HCT116 (cell line): ENCODE measurements at regions not wholly inside any gene's neighbourhood (a gene's known extent, or its start where the extent isn't known, plus 50 kb on each side); places are given as distances from the start of the nearest gene placed in this dataset.

Experiments used
- ATAC-seq: fragments of 200-7000 bp; cut with Tn5 transposase; 2 replicates; pipeline ENCODE4 v1.9.1; 2020; ENCODE audit warnings: mild to moderate bottlenecking, moderate library complexity
- BruUV-seq: library from RNA; stranded (reverse); fragments of 400-500 nt; replicated peaks from 2 replicates; lab custom pipeline; 2021; lab: Mats Ljungman, UMichigan
- CTCF ChIA-PET: fragments of 300-600 bp; sonication (Branson Sonifier 250); formaldehyde crosslinking; loops from one replicate; lab custom pipeline; 2021; ENCODE audit warnings: antibody characterized with exemption; lab: Charles Lee
- POLR2A ChIA-PET: fragments of 300-600, 350-600 bp; sonication (Branson Sonifier 250); formaldehyde crosslinking; loops from one replicate; lab custom pipeline; 2021; ENCODE audit warnings: antibody characterized with exemption; lab: Charles Lee
- RAD21 ChIA-PET, 2 experiments: fragments of 300-600 bp; sonication (Branson Sonifier 250); formaldehyde crosslinking; loops; one replicate each; lab custom pipeline; 2023; ENCODE audit warnings: low total read pairs in 2 of 2; ENCODE audit not compliant: uncharacterized antibody in 2 of 2, unreplicated experiment in 2 of 2, low non-redundant PET in 1 of 2; lab: Charles Lee
- DNase-seq: peaks from one replicate; pipeline ENCODE4 v3.0.0-alpha.2; 2010; ENCODE audit warnings: low read depth, low spot score
- H2AFZ ChIP-seq: fragments of 200-600 bp; shearing (Covaris generic), sonication (generic); 2 replicates; pipeline ENCODE4 v1.6.1; 2017; ENCODE audit warnings: low read depth, mixed run types, mixed read lengths, antibody characterized with exemption, low read length; ENCODE audit not compliant: poor library complexity, severe bottlenecking
- H3K27ac ChIP-seq: 2 replicates; pipeline ENCODE4 v1.5.1; 2012; ENCODE audit warnings: low read depth, low read length
- H3K27me3 ChIP-seq: fragments of 200-600 bp; sonication (generic); 2 replicates; pipeline ENCODE4 v1.6.1; 2016; ENCODE audit warnings: mixed run types, low read length, mixed read lengths; ENCODE audit not compliant: insufficient read depth
- H3K36me3 ChIP-seq, 2 experiments: fragments of 200-500 bp in 1 of 2; fragments of 200-600 bp in 1 of 2; sonication (Bioruptor generic) in 1 of 2; sonication (generic) in 1 of 2; 2 replicates each; pipeline versions ENCODE4 v1.5.1 to v1.6.1; 2014 to 2016; ENCODE audit warnings: low read length in 2 of 2, inconsistent platforms in 1 of 2, mixed read lengths in 1 of 2, mixed run types in 1 of 2; ENCODE audit not compliant: insufficient read depth in 2 of 2, control insufficient read depth in 1 of 2
- H3K4me1 ChIP-seq, 2 experiments: fragments of 200-600 bp in 1 of 2; sonication (generic) in 1 of 2; 2 replicates each; pipeline versions ENCODE4 v1.5.1 to v1.6.1; 2012 to 2017; ENCODE audit warnings: low read length in 2 of 2, inconsistent platforms in 1 of 2, mild to moderate bottlenecking in 1 of 2, mixed read lengths in 1 of 2, mixed run types in 1 of 2, moderate library complexity in 1 of 2; ENCODE audit not compliant: insufficient read depth in 2 of 2, control insufficient read depth in 1 of 2
- H3K4me2 ChIP-seq: fragments of 200-600 bp; sonication (generic); 2 replicates; pipeline ENCODE4 v1.6.1; 2017; ENCODE audit warnings: mixed run types, low read length, mixed read lengths
- H3K4me3 ChIP-seq, 2 experiments: fragments of 200-600 bp in 1 of 2; sonication (generic) in 1 of 2; replicated peaks in 1 of 2; 2 replicates each; pipeline ENCODE4 v1.5.1; 2011 to 2016; ENCODE audit warnings: low read length in 2 of 2, control low read depth in 1 of 2, low read depth in 1 of 2, mild to moderate bottlenecking in 1 of 2, mixed read lengths in 1 of 2, mixed run types in 1 of 2
- H3K79me2 ChIP-seq: fragments of 200-600 bp; sonication (generic); 2 replicates; pipeline ENCODE4 v1.6.1; 2017; ENCODE audit warnings: mild to moderate bottlenecking, mixed run types, low read length, moderate library complexity, mixed read lengths; ENCODE audit not compliant: insufficient read depth
- H3K9ac ChIP-seq: fragments of 200-600 bp; sonication (generic); 2 replicates; pipeline ENCODE4 v1.6.1; 2016; ENCODE audit warnings: low read length, mixed read lengths
- H3K9me2 ChIP-seq: fragments of 200-600 bp; sonication (generic), shearing (Covaris generic); 2 replicates; pipeline ENCODE4 v1.6.1; 2017; ENCODE audit warnings: mixed run types, mild to moderate bottlenecking, moderate library complexity; ENCODE audit not compliant: insufficient read depth
- H3K9me3 ChIP-seq, 2 experiments: fragments of 200-500 bp in 1 of 2; fragments of 200-600 bp in 1 of 2; sonication (Bioruptor generic) in 1 of 2; sonication (generic) in 1 of 2; 2 replicates each; pipeline ENCODE4 v1.6.1; 2014 to 2017; ENCODE audit warnings: low read length in 2 of 2, mixed read lengths in 2 of 2, inconsistent platforms in 1 of 2, low read depth in 1 of 2, mild to moderate bottlenecking in 1 of 2, mixed run types in 1 of 2, moderate library complexity in 1 of 2; ENCODE audit not compliant: control insufficient read depth in 1 of 2, insufficient read depth in 1 of 2
- H4K20me1 ChIP-seq: fragments of 200-600 bp; sonication (generic), shearing (Covaris generic); 2 replicates; pipeline ENCODE4 v1.6.1; 2017; ENCODE audit warnings: mixed run types, mild to moderate bottlenecking, moderate library complexity; ENCODE audit not compliant: insufficient read depth
- CBX3 ChIP-seq: IDR thresholded peaks from 2 replicates; pipeline ENCODE4 v1.6.1; 2012; ENCODE audit warnings: low read depth
- CTCF ChIP-seq, 3 experiments: fragments of 200-600 bp in 1 of 3; sonication (generic) in 1 of 3; IDR thresholded peaks in 2 of 3; conservative IDR thresholded peaks in 1 of 3; 2 replicates each; pipeline ENCODE4 v1.5.1; 2012 to 2017; ENCODE audit warnings: low read depth in 2 of 3, low read length in 2 of 3, antibody characterized with exemption in 1 of 3, borderline replicate concordance in 1 of 3, control low read depth in 1 of 3, mild to moderate bottlenecking in 1 of 3, mixed read lengths in 1 of 3, mixed run types in 1 of 3, moderate library complexity in 1 of 3; ENCODE audit not compliant: insufficient read depth in 1 of 3
- POLR2A ChIP-seq: IDR thresholded peaks from 2 replicates; pipeline ENCODE4 v1.7.0; 2011; ENCODE audit warnings: borderline replicate concordance; ENCODE audit not compliant: insufficient read depth, insufficient read length; ENCODE audit errors: extremely low read depth
- POLR2AphosphoS5 ChIP-seq: IDR thresholded peaks from 2 replicates; pipeline ENCODE4 v1.6.1; 2011; ENCODE audit warnings: mild to moderate bottlenecking, low read depth, low read length, moderate library complexity
- RAD21 ChIP-seq: IDR thresholded peaks from 2 replicates; pipeline ENCODE4 v1.6.1; 2012; ENCODE audit warnings: low read depth, mild to moderate bottlenecking
- YY1 ChIP-seq: IDR thresholded peaks from 2 replicates; pipeline ENCODE4 v1.6.1; 2011; ENCODE audit warnings: low read length, low read depth, moderate library complexity, mild to moderate bottlenecking; ENCODE audit not compliant: insufficient replicate concordance; ENCODE audit errors: extremely low read depth
- ZNF274 ChIP-seq: fragments of 200-500 bp; sonication (Bioruptor generic); IDR thresholded peaks from 2 replicates; pipeline ENCODE4 v1.6.1; 2014; ENCODE audit warnings: mild to moderate bottlenecking, low read depth, low read length, inconsistent platforms
- intact Hi-C: fragments of 100-400 bp; cut with micrococcal nuclease; formaldehyde crosslinking; loops from 2 replicates; pipeline ENCODE4 v1.10.0; 2022

DNA sequence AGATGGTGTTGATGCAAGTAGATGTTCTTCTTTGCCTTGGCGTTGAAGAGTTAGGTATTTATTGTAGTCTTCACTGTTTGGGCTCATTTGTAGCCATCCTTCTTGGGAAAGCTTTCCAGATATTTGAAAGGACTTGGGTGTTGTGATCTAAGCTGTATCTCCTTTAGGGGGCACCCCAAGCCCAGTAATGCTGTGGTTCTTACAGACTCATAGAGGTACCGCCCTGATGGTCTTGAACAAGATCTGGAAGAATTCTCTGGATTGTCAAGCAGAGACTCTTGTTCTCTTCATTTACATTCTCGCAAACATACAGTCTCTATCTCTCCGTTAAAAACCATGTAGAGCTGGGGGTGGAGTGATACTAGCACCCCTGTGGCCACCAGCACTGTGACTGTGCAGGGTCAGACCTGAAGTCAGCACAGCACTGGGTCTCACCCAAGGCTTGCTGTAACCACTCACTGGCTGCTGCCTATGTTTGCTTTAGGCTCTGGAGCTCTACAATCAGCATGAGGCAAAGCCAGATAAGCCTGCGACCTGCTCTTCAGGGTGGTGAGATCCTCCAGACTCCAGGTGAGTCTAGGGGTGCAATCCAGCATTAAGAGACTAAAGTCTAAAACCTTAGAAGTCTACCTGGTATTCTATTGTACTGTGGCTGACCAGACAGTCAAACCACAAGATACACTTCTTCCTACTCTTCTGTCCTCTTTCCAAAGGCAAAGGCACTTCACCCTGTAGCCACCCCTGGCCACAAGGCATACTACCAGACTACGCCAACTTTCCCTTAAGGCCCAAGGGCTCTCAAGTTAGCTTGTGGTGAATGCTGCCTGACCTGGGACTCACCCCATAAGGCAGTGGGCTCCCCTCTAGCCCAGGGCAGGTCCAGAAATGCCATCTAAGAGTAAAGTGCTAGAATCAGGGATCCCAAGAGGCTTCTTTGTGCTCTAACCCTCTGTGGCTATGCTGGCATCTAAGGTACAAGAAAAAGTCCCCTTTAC is 209.7 kb upstream of the TMEM196 start:
- intact Hi-C loops: loop anchor here (1.0 to 2.0 kb wide), 2 partner anchors 190 to 328 kb away; no protein-coding TSS in a partner anchor
- no peaks in the 10 kb centered on the region for H3K9me2 ChIP-seq
- POLR2A ChIA-PET: no interaction called here
- no peak overlapping the region for H3K9ac ChIP-seq
- peaks cover 0 to 7% of the 10 kb centered on the region in 2 experiments; a peak in 1 of 4 replicates for H3K4me1 ChIP-seq
- no peak overlapping the region for H3K27ac ChIP-seq
- H3K79me2 ChIP-seq: no peaks in the 10 kb centered on the region
- H2AFZ ChIP-seq: no peak overlapping the region
- H3K4me3 ChIP-seq: no peak overlapping the region
- H3K27me3 ChIP-seq: no peaks in the 10 kb centered on the region
- ATAC-seq: peak; percentile 71
- TF ChIP-seq CBX3 (no peak), RAD21 (peak; percentile 75), POLR2AphosphoS5 (no peak), ZNF274 (no peak), POLR2A (no peak), YY1 (no peak), CTCF (IDR thresholded peaks at IDR 0.05 in 2 of 3, conservative IDR thresholded peaks at IDR 0.05 in 1 of 3; ENCODE audit: borderline replicate concordance in 1 of 3, insufficient read depth in 1 of 3, low read depth in 2 of 3, low read length in 2 of 3) (peak; percentile 35 to 45 (median 41); a peak in 3 of 6 replicates)
- TF ChIP-seq, all 23 proteins: peak for 2
- DNase-seq: peak; percentile 35
- no peak overlapping the region for H3K4me2 ChIP-seq
- RAD21 ChIA-PET: interaction anchor here (0.7 to 1.4 kb wide), 5 partner anchors 141 to 615 kb away, joined by 3 to 7 read pairs (median 5); no protein-coding TSS in a partner anchor
- no peaks in the 10 kb centered on the region for H3K9me3 ChIP-seq
- H4K20me1 ChIP-seq: no peaks in the 10 kb centered on the region
- BruUV-seq: no TSS peak
- no peaks in the 10 kb centered on the region for H3K36me3 ChIP-seq
- CTCF ChIA-PET: interaction anchor here (0.7 to 4.1 kb wide), 12 partner anchors 11 to 669 kb away, joined by 3 to 23 read pairs (median 4); no protein-coding TSS in a partner anchor
